A549 (cell line): ENCODE measurements at regions not wholly inside any gene's neighbourhood (a gene's known extent, or its start where the extent isn't known, plus 50 kb on each side); places are given as distances from the start of the nearest gene placed in this dataset.

Source experiments
- ATAC-seq, 2 experiments: fragments of 200-7000 bp in 1 of 2; fragments of >200 bp in 1 of 2; cut with Nextera tagmentation in 1 of 2; cut with Tn5 transposase in 1 of 2; 3 replicates each; pipeline versions ENCODE4 v1.8.0 to v1.9.1; 2018 to 2020; ENCODE audit warnings: mild to moderate bottlenecking in 1 of 2, moderate library complexity in 1 of 2
- CTCF ChIA-PET: fragments of 300-600 bp; sonication (Branson Sonifier 250); formaldehyde crosslinking; extraction: SDS; loops from one replicate; lab custom pipeline; 2021; ENCODE audit warnings: antibody characterized with exemption, inconsistent platforms; lab: Yijun Ruan, JAX
- POLR2A ChIA-PET: fragments of 350-600 bp; formaldehyde crosslinking; extraction: SDS; loops from one replicate; lab custom pipeline; 2021; ENCODE audit warnings: antibody characterized with exemption, inconsistent platforms; lab: Yijun Ruan, JAX
- DNase-seq, 2 experiments: peaks; one replicate each; pipeline versions ENCODE4 v3.0.0 to v3.0.0-alpha.2; 2011 to 2016; ENCODE audit warnings: low read depth in 1 of 2, low spot score in 1 of 2
- FAIRE-seq: peaks from 2 replicates; lab custom pipeline; 2011; peaks lifted over from hg19 to GRCh38; lab: Jason Lieb, UNC
- H3K27ac ChIP-seq, 2 experiments: fragments of >200 bp; sonication (Bioruptor Twin); formaldehyde crosslinking; 3 replicates each; pipeline ENCODE4 v1.5.1; 2016 to 2017
- H3K4me1 ChIP-seq: fragments of >200 bp; sonication (Bioruptor Twin); formaldehyde crosslinking; 3 replicates; pipeline ENCODE4 v1.6.1; 2016
- H3K4me2 ChIP-seq: fragments of >200 bp; sonication (Bioruptor Twin); formaldehyde crosslinking; 3 replicates; pipeline ENCODE4 v1.6.1; 2016
- H3K4me3 ChIP-seq: fragments of >200 bp; sonication (Bioruptor Twin); formaldehyde crosslinking; 3 replicates; pipeline ENCODE4 v1.5.1; 2016
- H3K9me3 ChIP-seq: fragments of >200 bp; sonication (Bioruptor Twin); formaldehyde crosslinking; 3 replicates; pipeline ENCODE4 v1.6.1; 2016
- ATOH8 ChIP-seq: fragments of 250-450 bp; sonication (Bioruptor Pico); IDR thresholded peaks from 2 replicates; pipeline ENCODE4 v1.5.0; 2020; ENCODE audit warnings: low read depth, mild to moderate bottlenecking, moderate library complexity
- BCL3 ChIP-seq: fragments of >200 bp; sonication (Bioruptor Twin); formaldehyde crosslinking; IDR thresholded peaks from 3 replicates; pipeline ENCODE4 v1.6.1; 2016
- CBX8 ChIP-seq: fragments of 200-600 bp; sonication (generic); IDR thresholded peaks from 2 replicates; pipeline ENCODE4 v1.6.1; 2016
- CHD2 ChIP-seq: fragments of 150-350 bp; IDR thresholded peaks from 2 replicates; pipeline ENCODE4 v1.6.1; 2014; ENCODE audit warnings: low read length; ENCODE audit not compliant: partially characterized antibody
- CHD4 ChIP-seq: fragments of 200-600 bp; sonication (generic); IDR thresholded peaks from 2 replicates; pipeline ENCODE4 v1.6.1; 2016; ENCODE audit warnings: antibody characterized with exemption, mild to moderate bottlenecking, borderline replicate concordance
- CTCF ChIP-seq: fragments of >200 bp; sonication (Bioruptor Twin); formaldehyde crosslinking; IDR thresholded peaks from 3 replicates; pipeline ENCODE4 v1.5.1; 2016
- EHMT2 ChIP-seq: fragments of 200-600 bp; sonication (generic); IDR thresholded peaks from 2 replicates; pipeline ENCODE4 v1.6.1; 2016; ENCODE audit warnings: antibody characterized with exemption, low read depth, mild to moderate bottlenecking, moderate library complexity
- FOSL2 ChIP-seq, 2 experiments: fragments of 450-650 bp in 1 of 2; fragments of >200 bp in 1 of 2; sonication (Bioruptor Twin) in 1 of 2; formaldehyde crosslinking; IDR thresholded peaks; 2 replicates each; pipeline versions ENCODE4 v1.5.0 to v1.6.1; 2016 to 2020; ENCODE audit warnings: mild to moderate bottlenecking in 1 of 2, moderate library complexity in 1 of 2
- HDAC2 ChIP-seq: fragments of 200-600 bp; sonication (generic); IDR thresholded peaks from 2 replicates; pipeline ENCODE4 v1.6.1; 2016
- HES2 ChIP-seq: fragments of >200 bp; sonication (Bioruptor Twin); formaldehyde crosslinking; IDR thresholded peaks from 2 replicates; pipeline ENCODE4 v1.6.1; 2016
- JUNB ChIP-seq: fragments of >200 bp; sonication (Bioruptor Twin); formaldehyde crosslinking; IDR thresholded peaks from 2 replicates; pipeline ENCODE4 v1.6.1; 2016
- NFE2L2 ChIP-seq: fragments of 150-350 bp; conservative IDR thresholded peaks from 2 replicates; pipeline ENCODE4 v1.6.1; 2014; ENCODE audit warnings: low read length
- NPAS2 ChIP-seq: fragments of 250-450 bp; sonication (Bioruptor Pico); IDR thresholded peaks from 2 replicates; pipeline ENCODE4 v1.8.0; 2022; ENCODE audit warnings: mild to moderate bottlenecking, moderate library complexity, borderline replicate concordance
- PHF8 ChIP-seq: fragments of 200-600 bp; sonication (generic); IDR thresholded peaks from 2 replicates; pipeline ENCODE4 v1.6.1; 2016; ENCODE audit warnings: low read depth, mild to moderate bottlenecking, antibody characterized with exemption, moderate library complexity, borderline replicate concordance
- RARB ChIP-seq: fragments of 250-450 bp; sonication (Bioruptor Pico); IDR thresholded peaks from 2 replicates; pipeline ENCODE4 v1.8.0; 2021; ENCODE audit warnings: mild to moderate bottlenecking, moderate library complexity
- RFX5 ChIP-seq: fragments of 450-650 bp; IDR thresholded peaks from 2 replicates; pipeline ENCODE4 v1.7.1; 2014; ENCODE audit warnings: antibody characterized with exemption, mild to moderate bottlenecking, moderate library complexity
- RNF2 ChIP-seq: fragments of 200-600 bp; sonication (generic); IDR thresholded peaks from 2 replicates; pipeline ENCODE4 v1.6.1; 2016; ENCODE audit warnings: low read depth, mild to moderate bottlenecking, antibody characterized with exemption, moderate library complexity, borderline replicate concordance
- TP53 ChIP-seq: fragments of 250-450 bp; sonication (Bioruptor Pico); IDR thresholded peaks from 2 replicates; pipeline ENCODE4 v1.5.0; 2021; ENCODE audit warnings: mild to moderate bottlenecking, moderate library complexity
- ZNF302 ChIP-seq: fragments of 250-450 bp; sonication (Bioruptor Pico); IDR thresholded peaks from 2 replicates; pipeline ENCODE4 v1.9.0; 2021; ENCODE audit warnings: inconsistent platforms, mild to moderate bottlenecking, moderate library complexity
- ZSCAN20 ChIP-seq: fragments of 250-450 bp; sonication (Bioruptor Pico); IDR thresholded peaks from 2 replicates; pipeline ENCODE4 v1.8.0; 2022; ENCODE audit warnings: mild to moderate bottlenecking, moderate library complexity
- WGBS: methylation state at CpG from one replicate; pipeline ENCODE4 v1.1.6; 2017; ENCODE audit errors: missing lambda C conversion rate; 5-methylcytosine and 5-hydroxymethylcytosine counted together
- TF ChIP-seq, protein P1 (sequence below): fragments of 250-450 bp; sonication (Bioruptor Pico); IDR thresholded peaks from 2 replicates; pipeline ENCODE4 v1.5.0; 2021; ENCODE audit warnings: mild to moderate bottlenecking, moderate library complexity, borderline replicate concordance

DNA sequence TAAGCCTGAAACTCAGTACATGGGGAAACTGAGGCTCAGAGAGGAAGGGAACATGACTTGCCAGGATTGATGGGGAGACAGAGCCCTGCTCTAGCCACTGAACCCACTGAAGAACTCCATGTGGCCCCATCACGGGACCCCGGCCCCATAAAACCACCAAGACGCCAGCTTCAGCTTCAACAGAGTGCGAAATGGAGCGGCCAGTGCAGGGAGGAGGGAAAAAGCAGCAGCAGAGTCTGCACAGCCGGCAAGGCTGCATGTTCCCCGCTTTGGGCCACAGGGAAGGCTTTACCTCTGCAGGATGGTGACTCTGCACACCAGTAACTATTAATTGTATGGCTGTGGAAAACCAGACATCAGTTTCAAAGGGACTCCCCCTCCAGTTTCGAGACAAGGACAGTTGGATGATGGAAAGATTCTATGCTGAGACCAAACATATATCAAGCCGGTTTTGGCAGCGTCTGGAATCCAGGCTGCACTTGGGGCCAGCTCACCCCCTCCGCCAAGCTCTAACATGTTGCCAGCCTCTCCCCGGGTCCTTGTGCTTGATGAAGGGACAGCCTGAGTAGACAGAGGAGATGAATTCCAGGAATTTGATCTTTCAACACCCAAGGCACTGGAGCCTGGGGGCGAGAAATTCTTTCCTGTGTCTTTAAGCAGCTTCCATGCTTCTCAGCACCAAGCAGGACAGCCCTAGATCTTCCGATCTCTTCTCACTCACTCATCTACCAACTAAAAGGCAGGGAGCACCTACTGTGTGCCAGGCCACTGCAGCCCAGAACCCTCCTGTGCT, 55.7 kb upstream of the BCL11B start (continued):
- no peak for TF ChIP-seq TP53 (CRISPR knock-in tag)
- no peak for TF ChIP-seq HDAC2

DNA sequence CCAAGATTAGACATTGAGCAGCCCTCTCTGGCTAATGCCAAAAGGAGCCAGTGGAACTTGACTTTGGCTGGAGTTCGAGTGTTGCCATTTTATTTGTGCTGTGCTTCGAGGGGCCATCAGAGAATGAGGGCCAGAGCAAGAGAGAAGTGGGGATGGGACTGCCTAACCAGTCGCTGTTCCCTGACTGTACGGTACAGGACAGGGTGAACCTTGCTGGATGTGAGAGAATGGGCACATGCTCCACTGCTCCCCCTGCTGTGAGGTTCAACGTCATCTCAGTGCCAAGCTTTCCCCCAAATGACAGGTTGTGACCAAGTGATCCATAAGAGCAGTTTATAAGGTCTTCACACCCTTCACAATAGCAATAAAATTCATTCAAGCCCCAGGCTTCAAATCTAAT, 55.1 kb upstream of the BCL11B start:
- 59% methylated on average over 5 of the region's 5 CpGs for WGBS
- H3K9me3 ChIP-seq, result no peaks in the 10 kb centered on the region
- ChIA-PET CTCF (no interaction called here), POLR2A (no interaction called here)
- FAIRE-seq (no peak), ATAC-seq (peak in 1 of 2 experiments; percentile 63; a peak in 3 of 6 replicates), DNase-seq (no peak)
- no peak overlapping the region for H3K27ac ChIP-seq
- TF ChIP-seq RFX5 (no peak), CBX8 (no peak), FOSL2 (IDR thresholded peaks at IDR 0.05) (no peak), FOSL2 (CRISPR knock-in tag; IDR thresholded peaks at IDR 0.05) (no peak), CHD2 (no peak), PHF8 (no peak), CHD4 (no peak), CTCF (no peak), ZNF302 (CRISPR knock-in tag) (no peak), RARB (CRISPR knock-in tag) (no peak), NPAS2 (CRISPR knock-in tag) (no peak), ATOH8 (CRISPR knock-in tag) (no peak), ZSCAN20 (CRISPR knock-in tag) (no peak), RNF2 (no peak), JUNB (no peak), EHMT2 (no peak), NFE2L2 (no peak), BCL3 (no peak), HES2 (no peak), HDAC2 (no peak)
- TF ChIP-seq, protein P1, sequence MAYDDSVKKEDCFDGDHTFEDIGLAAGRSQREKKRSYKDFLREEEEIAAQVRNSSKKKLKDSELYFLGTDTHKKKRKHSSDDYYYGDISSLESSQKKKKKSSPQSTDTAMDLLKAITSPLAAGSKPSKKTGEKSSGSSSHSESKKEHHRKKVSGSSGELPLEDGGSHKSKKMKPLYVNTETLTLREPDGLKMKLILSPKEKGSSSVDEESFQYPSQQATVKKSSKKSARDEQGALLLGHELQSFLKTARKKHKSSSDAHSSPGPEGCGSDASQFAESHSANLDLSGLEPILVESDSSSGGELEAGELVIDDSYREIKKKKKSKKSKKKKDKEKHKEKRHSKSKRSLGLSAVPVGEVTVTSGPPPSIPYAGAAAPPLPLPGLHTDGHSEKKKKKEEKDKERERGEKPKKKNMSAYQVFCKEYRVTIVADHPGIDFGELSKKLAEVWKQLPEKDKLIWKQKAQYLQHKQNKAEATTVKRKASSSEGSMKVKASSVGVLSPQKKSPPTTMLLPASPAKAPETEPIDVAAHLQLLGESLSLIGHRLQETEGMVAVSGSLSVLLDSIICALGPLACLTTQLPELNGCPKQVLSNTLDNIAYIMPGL (CRISPR knock-in tag), result no peak
- H3K4me3 ChIP-seq, result no peak overlapping the region
- H3K4me2 ChIP-seq, result no peak overlapping the region
- H3K4me1 ChIP-seq, result 0 out of 3 replicates have a peak, but pooled peaks cover 8% of the 10 kb centered on the region
